ENCODE measurements at regions not wholly inside any gene's neighbourhood (a gene's known extent, or its start where the extent isn't known, plus 50 kb on each side); places are given as distances from the start of the nearest gene placed in this dataset.

DNA sequence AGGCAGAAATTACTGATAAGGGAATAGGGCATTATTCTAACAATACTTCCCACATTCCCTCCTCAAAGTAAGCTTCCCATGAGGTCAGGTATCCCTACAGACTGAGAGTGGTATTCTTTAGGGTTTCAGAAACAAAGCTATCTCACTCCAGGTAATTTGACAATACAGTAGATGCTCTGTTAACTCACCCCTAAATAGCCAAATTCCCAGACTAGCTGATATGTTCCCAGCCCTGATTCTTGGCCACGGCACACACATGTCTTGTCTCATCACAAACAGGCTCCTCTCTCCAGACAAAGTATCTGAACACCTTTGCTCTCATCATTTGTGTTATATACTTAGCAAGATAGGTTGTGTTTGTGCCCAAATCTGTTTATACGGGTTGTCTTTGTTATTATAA, 139.9 kb downstream of the ZNF608 start:
- no peaks in the 10 kb centered on the region for H3K36me3 ChIP-seq (ENCODE audit: control insufficient read depth in 2 of 2, insufficient read depth in 2 of 2, low read length in 2 of 2)
- H3K4me3 ChIP-seq (ENCODE audit: low read length in 2 of 2): no peak overlapping the region
- H3K4me1 ChIP-seq (ENCODE audit: control insufficient read depth in 2 of 2, insufficient read depth in 2 of 2, low read length in 2 of 2): no peaks in the 10 kb centered on the region
- no peak overlapping the region for H3K9ac ChIP-seq (ENCODE audit: low read depth in 1 of 2, low read length in 2 of 2)
- H3K27ac ChIP-seq (ENCODE audit: low read depth in 2 of 2, low read length in 2 of 2): no peak overlapping the region
- H3K27me3 ChIP-seq (ENCODE audit: control insufficient read depth in 2 of 2, insufficient read depth in 2 of 2, low read length in 2 of 2): no peaks in the 10 kb centered on the region
- H3K9me3 ChIP-seq (ENCODE audit: control insufficient read depth in 2 of 2, low read length in 2 of 2): no peaks in the 10 kb centered on the region

- Histone ChIP-seq H3K36me3 (ENCODE audit: control insufficient read depth in 2 of 2, insufficient read depth in 2 of 2, low read length in 2 of 2) (no peaks in the 10 kb centered on the region), H3K9ac (ENCODE audit: low read depth in 1 of 2, low read length in 2 of 2) (no peak overlapping the region), H3K4me1 (ENCODE audit: control insufficient read depth in 2 of 2, insufficient read depth in 2 of 2, low read length in 2 of 2) (no peaks in the 10 kb centered on the region), H3K27me3 (ENCODE audit: control insufficient read depth in 2 of 2, insufficient read depth in 2 of 2, low read length in 2 of 2) (no peaks in the 10 kb centered on the region), H3K27ac (ENCODE audit: low read depth in 2 of 2, low read length in 2 of 2) (no peak overlapping the region), H3K9me3 (ENCODE audit: control insufficient read depth in 2 of 2, low read length in 2 of 2) (no peaks in the 10 kb centered on the region), H3K4me3 (ENCODE audit: low read length in 2 of 2) (no peak overlapping the region)
These were observed 140.3 kb downstream of the ZNF608 start for GRCh38 chr5:124606093-124606492.

GRCh38 chr5:124605541-124605940, 140.9 kb downstream of the ZNF608 start:
- Histone ChIP-seq H3K27me3 (ENCODE audit: control insufficient read depth in 2 of 2, insufficient read depth in 2 of 2, low read length in 2 of 2) (no peaks in the 10 kb centered on the region), H3K27ac (ENCODE audit: low read depth in 2 of 2, low read length in 2 of 2) (no peak overlapping the region), H3K4me3 (ENCODE audit: low read length in 2 of 2) (no peak overlapping the region), H3K9me3 (ENCODE audit: control insufficient read depth in 2 of 2, low read length in 2 of 2) (no peaks in the 10 kb centered on the region), H3K36me3 (ENCODE audit: control insufficient read depth in 2 of 2, insufficient read depth in 2 of 2, low read length in 2 of 2) (no peaks in the 10 kb centered on the region), H3K9ac (ENCODE audit: low read depth in 1 of 2, low read length in 2 of 2) (no peak overlapping the region), H3K4me1 (ENCODE audit: control insufficient read depth in 2 of 2, insufficient read depth in 2 of 2, low read length in 2 of 2) (no peaks in the 10 kb centered on the region)

GRCh38 chr5:124604419-124604818, 142.0 kb downstream of the ZNF608 start:
- Histone ChIP-seq H3K27me3 (ENCODE audit: control insufficient read depth in 2 of 2, insufficient read depth in 2 of 2, low read length in 2 of 2) (no peaks in the 10 kb centered on the region), H3K4me3 (ENCODE audit: low read length in 2 of 2) (no peak overlapping the region), H3K36me3 (ENCODE audit: control insufficient read depth in 2 of 2, insufficient read depth in 2 of 2, low read length in 2 of 2) (no peaks in the 10 kb centered on the region), H3K9me3 (ENCODE audit: control insufficient read depth in 2 of 2, low read length in 2 of 2) (no peaks in the 10 kb centered on the region), H3K9ac (ENCODE audit: low read depth in 1 of 2, low read length in 2 of 2) (no peak overlapping the region), H3K27ac (ENCODE audit: low read depth in 2 of 2, low read length in 2 of 2) (no peak overlapping the region), H3K4me1 (ENCODE audit: control insufficient read depth in 2 of 2, insufficient read depth in 2 of 2, low read length in 2 of 2) (peaks cover 3 to 6% of the 10 kb centered on the region in 2 donors)

- no peak overlapping the region for H3K4me3 ChIP-seq (ENCODE audit: low read length in 2 of 2)
- no peaks in the 10 kb centered on the region for H3K9me3 ChIP-seq (ENCODE audit: control insufficient read depth in 2 of 2, low read length in 2 of 2)
- peaks cover 8% of the 10 kb centered on the region in 2 donors for H3K4me1 ChIP-seq (ENCODE audit: control insufficient read depth in 2 of 2, insufficient read depth in 2 of 2, low read length in 2 of 2)
- no peak overlapping the region for H3K27ac ChIP-seq (ENCODE audit: low read depth in 2 of 2, low read length in 2 of 2)
- H3K36me3 ChIP-seq (ENCODE audit: control insufficient read depth in 2 of 2, insufficient read depth in 2 of 2, low read length in 2 of 2): no peaks in the 10 kb centered on the region
- no peak overlapping the region for H3K9ac ChIP-seq (ENCODE audit: low read depth in 1 of 2, low read length in 2 of 2)
- no peaks in the 10 kb centered on the region for H3K27me3 ChIP-seq (ENCODE audit: control insufficient read depth in 2 of 2, insufficient read depth in 2 of 2, low read length in 2 of 2)
These were observed 143.4 kb downstream of the ZNF608 start for GRCh38 chr5:124602925-124603650.

DNA sequence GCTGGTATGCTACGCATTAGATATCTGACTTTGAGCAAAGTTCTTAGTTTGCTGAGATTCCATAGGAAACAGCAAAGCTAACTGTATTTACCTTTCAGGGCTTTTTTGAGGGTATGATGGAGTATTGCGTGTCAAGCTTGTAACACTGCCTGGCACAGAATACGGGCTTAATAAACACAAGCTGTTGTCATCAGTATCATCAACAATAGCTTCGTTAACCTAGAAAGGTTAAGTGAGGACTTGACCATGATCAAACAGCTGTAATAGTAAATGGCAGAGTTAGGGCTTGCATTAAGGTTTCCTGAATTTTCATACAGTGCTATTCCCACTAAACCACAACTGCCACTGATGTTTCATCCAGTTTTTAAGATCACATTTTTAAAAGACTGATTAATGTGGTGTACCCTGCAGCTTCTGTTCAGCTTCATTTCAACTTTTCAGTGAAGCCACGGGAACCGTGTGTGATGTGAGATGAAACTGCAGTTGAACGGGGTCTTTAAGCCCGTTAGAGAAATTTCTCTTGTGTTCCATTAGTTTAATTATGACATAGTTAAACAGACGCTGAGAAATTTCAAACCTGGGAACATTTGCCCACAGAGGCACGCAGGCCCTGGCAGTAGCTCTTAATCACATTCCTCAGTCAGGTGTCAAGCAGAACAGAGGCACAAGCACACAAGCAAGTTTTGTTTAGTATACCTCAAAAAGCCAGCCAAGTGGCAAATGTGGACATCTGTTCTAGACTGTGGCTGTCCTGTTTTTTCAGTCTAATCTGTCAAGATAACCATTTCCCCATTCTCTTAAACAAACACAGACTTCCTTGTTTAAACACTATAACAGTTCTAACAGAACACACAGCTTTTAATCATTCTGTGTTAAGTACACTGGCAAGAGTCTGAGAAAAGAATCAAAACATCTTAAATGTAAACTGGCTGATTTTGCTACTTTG, 147.1 kb downstream of the ZNF608 start:
- H3K4me1 ChIP-seq (ENCODE audit: control insufficient read depth in 2 of 2, insufficient read depth in 2 of 2, low read length in 2 of 2): peaks cover 8% of the 10 kb centered on the region in 2 donors
- no peaks in the 10 kb centered on the region for H3K27me3 ChIP-seq (ENCODE audit: control insufficient read depth in 2 of 2, insufficient read depth in 2 of 2, low read length in 2 of 2)
- H3K9me3 ChIP-seq (ENCODE audit: control insufficient read depth in 2 of 2, low read length in 2 of 2): no peaks in the 10 kb centered on the region
- H3K4me3 ChIP-seq (ENCODE audit: low read length in 2 of 2): peak overlapping the region in 1 of 2 donors; percentile 23
- peak overlapping the region in 1 of 2 donors; percentile 1 for H3K27ac ChIP-seq (ENCODE audit: low read depth in 2 of 2, low read length in 2 of 2)
- no peaks in the 10 kb centered on the region for H3K36me3 ChIP-seq (ENCODE audit: control insufficient read depth in 2 of 2, insufficient read depth in 2 of 2, low read length in 2 of 2)
- H3K9ac ChIP-seq (ENCODE audit: low read depth in 1 of 2, low read length in 2 of 2): no peak overlapping the region

GRCh38 chr5:124596595-124597421, 149.6 kb downstream of the ZNF608 start:
- H3K4me1 ChIP-seq (ENCODE audit: control insufficient read depth in 2 of 2, insufficient read depth in 2 of 2, low read length in 2 of 2): peaks cover 8% of the 10 kb centered on the region in 2 donors
- no peaks in the 10 kb centered on the region for H3K27me3 ChIP-seq (ENCODE audit: control insufficient read depth in 2 of 2, insufficient read depth in 2 of 2, low read length in 2 of 2)
- H3K36me3 ChIP-seq (ENCODE audit: control insufficient read depth in 2 of 2, insufficient read depth in 2 of 2, low read length in 2 of 2): no peaks in the 10 kb centered on the region
- no peak overlapping the region for H3K9ac ChIP-seq (ENCODE audit: low read depth in 1 of 2, low read length in 2 of 2)
- H3K9me3 ChIP-seq (ENCODE audit: control insufficient read depth in 2 of 2, low read length in 2 of 2): no peaks in the 10 kb centered on the region
- H3K27ac ChIP-seq (ENCODE audit: low read depth in 2 of 2, low read length in 2 of 2): no peak overlapping the region
- H3K4me3 ChIP-seq (ENCODE audit: low read length in 2 of 2): no peak overlapping the region

- Histone ChIP-seq H3K36me3 (ENCODE audit: control insufficient read depth in 2 of 2, insufficient read depth in 2 of 2, low read length in 2 of 2) (no peaks in the 10 kb centered on the region), H3K27ac (ENCODE audit: low read depth in 2 of 2, low read length in 2 of 2) (no peak overlapping the region), H3K4me3 (ENCODE audit: low read length in 2 of 2) (no peak overlapping the region), H3K9me3 (ENCODE audit: control insufficient read depth in 2 of 2, low read length in 2 of 2) (no peaks in the 10 kb centered on the region), H3K4me1 (ENCODE audit: control insufficient read depth in 2 of 2, insufficient read depth in 2 of 2, low read length in 2 of 2) (peaks cover 0 to 1% of the 10 kb centered on the region in 2 donors), H3K27me3 (ENCODE audit: control insufficient read depth in 2 of 2, insufficient read depth in 2 of 2, low read length in 2 of 2) (no peaks in the 10 kb centered on the region), H3K9ac (ENCODE audit: low read depth in 1 of 2, low read length in 2 of 2) (no peak overlapping the region)
These were observed 152.5 kb downstream of the ZNF608 start for GRCh38 chr5:124593952-124594351.

GRCh38 chr5:124592891-124593290, 153.5 kb downstream of the ZNF608 start:
- no peak overlapping the region for H3K4me3 ChIP-seq (ENCODE audit: low read length in 2 of 2)
- no peaks in the 10 kb centered on the region for H3K27me3 ChIP-seq (ENCODE audit: control insufficient read depth in 2 of 2, insufficient read depth in 2 of 2, low read length in 2 of 2)
- H3K9ac ChIP-seq (ENCODE audit: low read depth in 1 of 2, low read length in 2 of 2): no peak overlapping the region
- no peaks in the 10 kb centered on the region for H3K4me1 ChIP-seq (ENCODE audit: control insufficient read depth in 2 of 2, insufficient read depth in 2 of 2, low read length in 2 of 2)
- no peaks in the 10 kb centered on the region for H3K9me3 ChIP-seq (ENCODE audit: control insufficient read depth in 2 of 2, low read length in 2 of 2)
- no peaks in the 10 kb centered on the region for H3K36me3 ChIP-seq (ENCODE audit: control insufficient read depth in 2 of 2, insufficient read depth in 2 of 2, low read length in 2 of 2)
- no peak overlapping the region for H3K27ac ChIP-seq (ENCODE audit: low read depth in 2 of 2, low read length in 2 of 2)

Measured in mucosa of rectum (tissue), 2 donors.